ENCODE measurements at regions not wholly inside any gene's neighbourhood (a gene's known extent, or its start where the extent isn't known, plus 50 kb on each side); places are given as distances from the start of the nearest gene placed in this dataset.

DNA sequence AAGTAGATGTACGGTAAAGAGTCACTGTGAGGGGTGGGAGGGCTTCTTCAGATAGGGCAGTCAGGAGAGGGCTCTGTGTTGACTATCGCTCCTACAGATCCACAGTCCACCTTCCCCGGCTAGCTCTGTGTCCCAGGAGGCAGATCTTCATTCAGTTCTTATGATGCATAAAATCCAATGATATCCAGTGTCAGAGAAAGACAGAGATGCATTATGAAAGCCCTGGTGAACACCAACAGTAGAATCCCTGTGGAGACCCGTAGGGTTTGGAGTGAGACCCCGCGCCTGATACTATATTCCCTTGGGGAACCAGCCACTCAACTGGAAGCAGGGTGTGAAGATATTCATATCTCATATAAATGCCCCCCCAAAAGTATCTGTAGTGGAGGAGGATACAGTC lies 119.8 kb upstream of the SLCO3A1 start:
- TF ChIP-seq, protein P1, sequence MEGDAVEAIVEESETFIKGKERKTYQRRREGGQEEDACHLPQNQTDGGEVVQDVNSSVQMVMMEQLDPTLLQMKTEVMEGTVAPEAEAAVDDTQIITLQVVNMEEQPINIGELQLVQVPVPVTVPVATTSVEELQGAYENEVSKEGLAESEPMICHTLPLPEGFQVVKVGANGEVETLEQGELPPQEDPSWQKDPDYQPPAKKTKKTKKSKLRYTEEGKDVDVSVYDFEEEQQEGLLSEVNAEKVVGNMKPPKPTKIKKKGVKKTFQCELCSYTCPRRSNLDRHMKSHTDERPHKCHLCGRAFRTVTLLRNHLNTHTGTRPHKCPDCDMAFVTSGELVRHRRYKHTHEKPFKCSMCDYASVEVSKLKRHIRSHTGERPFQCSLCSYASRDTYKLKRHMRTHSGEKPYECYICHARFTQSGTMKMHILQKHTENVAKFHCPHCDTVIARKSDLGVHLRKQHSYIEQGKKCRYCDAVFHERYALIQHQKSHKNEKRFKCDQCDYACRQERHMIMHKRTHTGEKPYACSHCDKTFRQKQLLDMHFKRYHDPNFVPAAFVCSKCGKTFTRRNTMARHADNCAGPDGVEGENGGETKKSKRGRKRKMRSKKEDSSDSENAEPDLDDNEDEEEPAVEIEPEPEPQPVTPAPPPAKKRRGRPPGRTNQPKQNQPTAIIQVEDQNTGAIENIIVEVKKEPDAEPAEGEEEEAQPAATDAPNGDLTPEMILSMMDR (IDR thresholded peaks at IDR 0.05; ENCODE audit: insufficient read depth, missing control alignments): no peak
- no peak for FAIRE-seq
- DNase-seq (ENCODE audit: insufficient read length, low spot score): no peak

DNA sequence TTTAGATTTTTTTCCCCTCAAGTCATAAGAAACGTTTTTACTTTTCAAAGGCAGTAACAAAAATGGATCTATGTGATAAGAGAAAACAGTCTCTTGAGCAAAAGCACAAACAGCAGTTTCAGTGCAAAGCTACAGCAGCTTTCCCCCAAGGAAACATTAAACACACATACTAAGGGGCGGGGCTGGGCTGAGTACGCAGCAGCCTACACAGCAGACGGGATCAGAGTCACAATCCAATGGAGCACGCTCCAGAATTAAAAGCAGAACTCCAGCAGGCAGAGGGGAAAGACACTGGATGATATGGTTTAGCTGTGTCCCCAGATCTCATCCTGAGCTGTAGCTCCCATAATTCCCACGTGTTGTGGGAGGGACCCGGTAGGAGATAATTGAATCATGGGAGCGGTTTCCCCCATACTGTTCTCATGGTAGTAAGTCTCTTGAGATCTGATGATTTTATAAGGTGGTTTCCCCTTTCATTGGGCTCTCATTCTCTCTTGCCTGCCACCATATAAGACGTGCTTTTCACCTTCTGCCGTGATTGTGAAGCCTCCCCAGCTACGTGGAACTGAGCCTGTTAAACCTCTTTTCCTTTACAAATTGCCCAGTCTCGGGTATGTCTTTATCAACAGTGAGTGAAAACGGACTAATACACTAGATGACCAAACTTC lies 116.2 kb upstream of the SLCO3A1 start:
- DNase-seq (ENCODE audit: insufficient read length, low spot score) (no peak), FAIRE-seq (no peak)
- TF ChIP-seq, protein P1 (IDR thresholded peaks at IDR 0.05; ENCODE audit: insufficient read depth, missing control alignments): no peak

DNA sequence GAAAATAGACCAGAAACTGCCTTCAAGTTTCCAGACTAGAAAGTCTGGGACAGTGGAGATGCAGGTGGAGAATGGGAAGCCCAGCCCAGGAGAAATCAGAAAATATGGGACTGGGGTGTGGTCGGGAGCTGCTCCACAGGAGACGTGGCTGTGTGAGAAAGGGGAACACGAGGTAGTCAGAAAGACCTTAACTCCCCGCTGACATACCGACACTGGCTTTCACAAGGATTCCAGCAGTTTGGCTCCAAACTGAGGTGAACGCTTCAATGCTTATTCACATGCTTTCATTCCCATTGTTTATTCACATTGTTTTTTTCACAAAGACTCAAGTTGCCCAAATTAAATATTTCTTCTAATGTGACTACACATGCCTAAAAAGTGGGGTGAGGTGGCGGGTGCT lies 111.5 kb upstream of the SLCO3A1 start:
- TF ChIP-seq, protein P1 (IDR thresholded peaks at IDR 0.05; ENCODE audit: insufficient read depth, missing control alignments): no peak
- DNase-seq (ENCODE audit: insufficient read length, low spot score) (no peak), FAIRE-seq (no peak)

DNA sequence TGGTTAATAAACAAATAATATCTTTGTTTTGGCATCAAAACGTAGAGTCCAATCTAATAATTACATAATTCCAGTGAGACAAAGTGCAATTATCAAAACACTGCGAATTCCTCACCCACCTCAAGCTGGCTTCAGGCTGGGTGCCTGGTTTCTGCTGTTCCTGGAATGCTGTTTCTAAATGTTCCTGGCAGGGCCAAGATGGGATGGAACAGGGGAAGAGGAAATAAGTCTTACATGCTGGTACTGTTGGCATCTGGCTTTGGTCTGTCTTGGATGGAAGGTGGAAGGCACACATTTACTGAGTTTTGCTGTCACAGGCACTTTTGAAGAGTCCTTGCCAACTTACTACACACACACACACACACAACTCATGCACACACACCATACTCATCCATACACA lies 101.9 kb upstream of the SLCO3A1 start:
- TF ChIP-seq, protein P1 (IDR thresholded peaks at IDR 0.05; ENCODE audit: insufficient read depth, missing control alignments): no peak
- no peak for DNase-seq (ENCODE audit: insufficient read length, low spot score)
- no peak for FAIRE-seq

DNA sequence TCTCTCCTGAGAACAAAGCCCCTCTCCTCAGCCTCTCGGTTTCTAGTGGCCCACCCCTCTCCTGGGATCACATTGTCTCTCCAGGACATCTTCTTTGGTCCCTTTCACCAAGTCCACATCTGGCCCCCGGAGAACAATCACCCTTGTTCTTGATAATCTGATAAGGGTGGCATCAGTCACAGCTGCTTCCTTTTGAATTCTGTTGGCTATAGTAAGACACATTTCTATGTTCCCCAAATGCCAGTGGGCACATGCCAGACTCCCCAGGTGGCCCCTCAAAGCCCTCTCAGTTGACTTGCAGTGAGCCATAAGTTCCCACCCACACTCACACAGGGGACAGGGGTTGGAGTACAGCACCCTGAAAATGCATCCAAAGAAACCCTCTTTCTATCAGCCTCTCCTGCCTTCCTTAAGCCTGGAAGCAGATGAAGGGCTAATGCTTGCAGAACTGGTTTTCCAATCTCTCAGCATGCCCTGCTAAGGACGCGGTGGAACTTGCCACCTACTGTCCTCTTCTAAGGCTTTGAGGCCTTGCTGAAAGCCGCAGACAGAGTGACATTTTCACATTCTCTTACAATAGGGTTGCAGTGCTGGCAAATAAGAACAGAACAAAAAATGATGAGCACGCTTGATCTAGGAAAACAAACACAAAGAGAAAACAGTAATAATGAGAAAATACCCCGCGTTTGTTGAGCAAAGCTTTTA lies 101.3 kb upstream of the SLCO3A1 start:
- no peak for FAIRE-seq
- TF ChIP-seq, protein P1 (IDR thresholded peaks at IDR 0.05; ENCODE audit: insufficient read depth, missing control alignments): no peak
- DNase-seq (ENCODE audit: insufficient read length, low spot score): no peak

DNA sequence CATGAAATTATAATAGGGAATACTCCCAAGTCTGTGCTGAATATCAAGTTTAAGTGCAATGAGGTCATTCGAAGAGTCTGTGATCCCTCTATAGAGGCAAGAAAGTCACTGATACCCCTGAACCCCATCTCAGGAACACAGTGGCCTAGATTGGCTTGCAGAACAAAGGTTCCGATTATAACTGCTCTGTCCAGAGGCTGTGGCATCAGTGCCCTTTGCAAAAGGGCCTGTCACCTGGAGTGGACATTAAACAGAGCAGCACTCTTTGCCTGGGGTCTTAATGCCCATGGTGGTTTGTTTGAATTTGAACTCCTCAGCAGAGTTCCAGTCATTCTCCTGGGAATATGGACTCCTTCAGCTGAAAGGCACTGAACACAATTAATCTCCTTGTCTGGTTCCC lies 93.9 kb upstream of the SLCO3A1 start:
- DNase-seq (ENCODE audit: insufficient read length, low spot score) (no peak), FAIRE-seq (no peak)
- TF ChIP-seq, protein P1 (IDR thresholded peaks at IDR 0.05; ENCODE audit: insufficient read depth, missing control alignments): no peak

DNA sequence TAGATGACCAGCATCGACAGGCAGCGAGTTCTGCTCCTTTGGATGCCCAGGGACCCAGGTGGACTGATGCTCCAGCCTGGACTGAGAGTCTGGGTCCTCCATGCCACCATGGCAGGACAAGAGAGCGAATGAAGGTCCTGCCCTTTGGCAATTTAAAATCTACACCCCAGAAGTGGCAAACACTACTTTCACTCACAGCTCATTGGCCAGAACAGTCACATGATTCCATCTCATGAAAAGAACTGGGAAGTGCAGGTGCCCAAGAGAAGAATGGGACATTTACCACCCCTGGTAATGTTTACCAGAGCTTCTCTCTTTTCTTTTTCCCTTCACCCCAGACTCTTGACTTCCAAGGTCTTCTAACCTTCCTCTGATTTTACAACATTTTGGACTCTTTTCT lies 87.8 kb upstream of the SLCO3A1 start:
- no peak for DNase-seq (ENCODE audit: insufficient read length, low spot score)
- no peak for FAIRE-seq
- TF ChIP-seq, protein P1 (IDR thresholded peaks at IDR 0.05; ENCODE audit: insufficient read depth, missing control alignments): no peak

Measured in D721Med (cell line).